ENCODE measurements at regions not wholly inside any gene's neighbourhood (a gene's known extent, or its start where the extent isn't known, plus 50 kb on each side); places are given as distances from the start of the nearest gene placed in this dataset.

- ChIA-PET CTCF (no interaction called here), POLR2A (no interaction called here)
- Histone ChIP-seq H3K36me3 (ENCODE audit: control insufficient read depth, insufficient read depth, low read length) (no peaks in the 10 kb centered on the region), H3K9me3 (ENCODE audit: control insufficient read depth, insufficient read depth, low read depth, low read length) (no peaks in the 10 kb centered on the region), H3K27ac (ENCODE audit: low read length) (no peak overlapping the region), H3K4me3 (ENCODE audit: low read depth in 2 of 2, low read length in 2 of 2) (no peak overlapping the region), H3K27me3 (ENCODE audit: control insufficient read depth, insufficient read depth, low read length) (no peaks in the 10 kb centered on the region), H3K4me1 (ENCODE audit: control insufficient read depth, insufficient read depth, low read length) (no peaks in the 10 kb centered on the region)
- intact Hi-C loops (cut with micrococcal nuclease; ENCODE audit: unreplicated experiment) = no loop called here
- TF ChIP-seq TCF7L2 (IDR thresholded peaks at IDR 0.05; ENCODE audit: low read depth, low read length) = no peak
- BruUV-seq (replicated peaks) = no TSS peak
- in situ Hi-C loops (cut with HindIII; ENCODE audit: low pct_unique_long_range_greater_than_20kb, low sequenced_read_pairs) = no loop called here
- DNase-seq (ENCODE audit: low read depth, low spot score) (no peak), ATAC-seq (no peak)
These were observed 134.4 kb downstream of the MAF start for GRCh38 chr16:79466111-79466510.

- Histone ChIP-seq H3K36me3 (ENCODE audit: control insufficient read depth, insufficient read depth, low read length) (no peaks in the 10 kb centered on the region), H3K9me3 (ENCODE audit: control insufficient read depth, insufficient read depth, low read depth, low read length) (no peaks in the 10 kb centered on the region), H3K4me1 (ENCODE audit: control insufficient read depth, insufficient read depth, low read length) (no peaks in the 10 kb centered on the region), H3K27ac (ENCODE audit: low read length) (no peak overlapping the region), H3K27me3 (ENCODE audit: control insufficient read depth, insufficient read depth, low read length) (no peaks in the 10 kb centered on the region), H3K4me3 (ENCODE audit: low read depth in 2 of 2, low read length in 2 of 2) (no peak overlapping the region)
- POLR2A ChIA-PET = no interaction called here
- no TSS peak for BruUV-seq (replicated peaks)
- TF ChIP-seq CTCF (IDR thresholded peaks at IDR 0.05) (no peak), POLR2AphosphoS5 (IDR thresholded peaks at IDR 0.05; ENCODE audit: low read depth, low read length) (no peak), TCF7L2 (IDR thresholded peaks at IDR 0.05; ENCODE audit: low read depth, low read length) (no peak), SIN3A (IDR thresholded peaks at IDR 0.05; ENCODE audit: borderline replicate concordance, insufficient read depth, low read depth, low read length) (no peak), REST (IDR thresholded peaks at IDR 0.05; ENCODE audit: insufficient read depth in 1 of 2, low read depth in 2 of 2, low read length in 1 of 2) (no peak)
- ATAC-seq (no peak), DNase-seq (ENCODE audit: low read depth, low spot score) (no peak)
- CTCF ChIA-PET = no interaction called here
- in situ Hi-C loops (cut with HindIII; ENCODE audit: low pct_unique_long_range_greater_than_20kb, low sequenced_read_pairs) (no loop called here), intact Hi-C loops (cut with micrococcal nuclease; ENCODE audit: unreplicated experiment) (no loop called here)
These were observed 136.7 kb downstream of the MAF start for GRCh38 chr16:79463841-79464240.

GRCh38 chr16:79456036-79456435, 144.5 kb downstream of the MAF start:
- ChIA-PET CTCF (no interaction called here), POLR2A (no interaction called here)
- H3K36me3 ChIP-seq (ENCODE audit: control insufficient read depth, insufficient read depth, low read length) = no peaks in the 10 kb centered on the region
- in situ Hi-C loops (cut with HindIII; ENCODE audit: low pct_unique_long_range_greater_than_20kb, low sequenced_read_pairs) = no loop called here
- intact Hi-C loops (cut with micrococcal nuclease; ENCODE audit: unreplicated experiment) = no loop called here
- no peak for DNase-seq (ENCODE audit: low read depth, low spot score)
- H3K27me3 ChIP-seq (ENCODE audit: control insufficient read depth, insufficient read depth, low read length) = no peaks in the 10 kb centered on the region
- TF ChIP-seq REST (IDR thresholded peaks at IDR 0.05; ENCODE audit: insufficient read depth in 1 of 2, low read depth in 2 of 2, low read length in 1 of 2) (no peak), SIN3A (IDR thresholded peaks at IDR 0.05; ENCODE audit: borderline replicate concordance, insufficient read depth, low read depth, low read length) (no peak), CTCF (IDR thresholded peaks at IDR 0.05) (no peak), POLR2AphosphoS5 (IDR thresholded peaks at IDR 0.05; ENCODE audit: low read depth, low read length) (no peak), TCF7L2 (IDR thresholded peaks at IDR 0.05; ENCODE audit: low read depth, low read length) (no peak)
- H3K4me3 ChIP-seq (ENCODE audit: low read depth in 2 of 2, low read length in 2 of 2) = no peak overlapping the region
- no peaks in the 10 kb centered on the region for H3K9me3 ChIP-seq (ENCODE audit: control insufficient read depth, insufficient read depth, low read depth, low read length)
- no peak overlapping the region for H3K27ac ChIP-seq (ENCODE audit: low read length)
- H3K4me1 ChIP-seq (ENCODE audit: control insufficient read depth, insufficient read depth, low read length) = no peaks in the 10 kb centered on the region
- BruUV-seq (replicated peaks) = no TSS peak
- ATAC-seq = no peak
